ENCODE measurements at regions not wholly inside any gene's neighbourhood (a gene's known extent, or its start where the extent isn't known, plus 50 kb on each side); places are given as distances from the start of the nearest gene placed in this dataset.

- TF ChIP-seq POLR2A (IDR thresholded peaks at IDR 0.05) (no peak), CTCF (IDR thresholded peaks at IDR 0.05) (no peak)
Measured at GRCh38 chr17:79262624-79263023, 188.0 kb downstream of the ENGASE start.
